ENCODE measurements at regions not wholly inside any gene's neighbourhood (a gene's known extent, or its start where the extent isn't known, plus 50 kb on each side); places are given as distances from the start of the nearest gene placed in this dataset.

DNA sequence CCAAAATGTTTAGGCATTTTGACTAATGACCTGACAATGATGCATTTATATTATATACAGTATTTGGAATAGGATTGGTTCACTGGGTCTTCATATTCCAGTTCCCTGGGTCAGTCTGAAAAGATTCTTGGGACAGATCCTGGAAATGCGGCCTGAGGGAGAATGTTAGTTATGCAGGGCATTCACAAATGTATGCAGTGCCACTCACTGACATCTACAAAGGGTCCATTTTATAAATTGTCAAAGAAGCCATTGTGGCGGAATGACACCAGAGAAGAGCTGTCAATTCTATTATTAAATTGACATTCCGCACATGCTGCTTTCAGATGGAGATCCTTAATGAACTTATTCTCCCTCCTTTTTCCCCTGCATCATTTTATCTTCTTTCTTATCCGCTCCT lies 176.6 kb downstream of the VGLL3 start:
- TF ChIP-seq, protein P1, sequence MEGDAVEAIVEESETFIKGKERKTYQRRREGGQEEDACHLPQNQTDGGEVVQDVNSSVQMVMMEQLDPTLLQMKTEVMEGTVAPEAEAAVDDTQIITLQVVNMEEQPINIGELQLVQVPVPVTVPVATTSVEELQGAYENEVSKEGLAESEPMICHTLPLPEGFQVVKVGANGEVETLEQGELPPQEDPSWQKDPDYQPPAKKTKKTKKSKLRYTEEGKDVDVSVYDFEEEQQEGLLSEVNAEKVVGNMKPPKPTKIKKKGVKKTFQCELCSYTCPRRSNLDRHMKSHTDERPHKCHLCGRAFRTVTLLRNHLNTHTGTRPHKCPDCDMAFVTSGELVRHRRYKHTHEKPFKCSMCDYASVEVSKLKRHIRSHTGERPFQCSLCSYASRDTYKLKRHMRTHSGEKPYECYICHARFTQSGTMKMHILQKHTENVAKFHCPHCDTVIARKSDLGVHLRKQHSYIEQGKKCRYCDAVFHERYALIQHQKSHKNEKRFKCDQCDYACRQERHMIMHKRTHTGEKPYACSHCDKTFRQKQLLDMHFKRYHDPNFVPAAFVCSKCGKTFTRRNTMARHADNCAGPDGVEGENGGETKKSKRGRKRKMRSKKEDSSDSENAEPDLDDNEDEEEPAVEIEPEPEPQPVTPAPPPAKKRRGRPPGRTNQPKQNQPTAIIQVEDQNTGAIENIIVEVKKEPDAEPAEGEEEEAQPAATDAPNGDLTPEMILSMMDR (IDR thresholded peaks at IDR 0.05; ENCODE audit: insufficient read depth, low read length), result no peak
- TF ChIP-seq, protein P2, sequence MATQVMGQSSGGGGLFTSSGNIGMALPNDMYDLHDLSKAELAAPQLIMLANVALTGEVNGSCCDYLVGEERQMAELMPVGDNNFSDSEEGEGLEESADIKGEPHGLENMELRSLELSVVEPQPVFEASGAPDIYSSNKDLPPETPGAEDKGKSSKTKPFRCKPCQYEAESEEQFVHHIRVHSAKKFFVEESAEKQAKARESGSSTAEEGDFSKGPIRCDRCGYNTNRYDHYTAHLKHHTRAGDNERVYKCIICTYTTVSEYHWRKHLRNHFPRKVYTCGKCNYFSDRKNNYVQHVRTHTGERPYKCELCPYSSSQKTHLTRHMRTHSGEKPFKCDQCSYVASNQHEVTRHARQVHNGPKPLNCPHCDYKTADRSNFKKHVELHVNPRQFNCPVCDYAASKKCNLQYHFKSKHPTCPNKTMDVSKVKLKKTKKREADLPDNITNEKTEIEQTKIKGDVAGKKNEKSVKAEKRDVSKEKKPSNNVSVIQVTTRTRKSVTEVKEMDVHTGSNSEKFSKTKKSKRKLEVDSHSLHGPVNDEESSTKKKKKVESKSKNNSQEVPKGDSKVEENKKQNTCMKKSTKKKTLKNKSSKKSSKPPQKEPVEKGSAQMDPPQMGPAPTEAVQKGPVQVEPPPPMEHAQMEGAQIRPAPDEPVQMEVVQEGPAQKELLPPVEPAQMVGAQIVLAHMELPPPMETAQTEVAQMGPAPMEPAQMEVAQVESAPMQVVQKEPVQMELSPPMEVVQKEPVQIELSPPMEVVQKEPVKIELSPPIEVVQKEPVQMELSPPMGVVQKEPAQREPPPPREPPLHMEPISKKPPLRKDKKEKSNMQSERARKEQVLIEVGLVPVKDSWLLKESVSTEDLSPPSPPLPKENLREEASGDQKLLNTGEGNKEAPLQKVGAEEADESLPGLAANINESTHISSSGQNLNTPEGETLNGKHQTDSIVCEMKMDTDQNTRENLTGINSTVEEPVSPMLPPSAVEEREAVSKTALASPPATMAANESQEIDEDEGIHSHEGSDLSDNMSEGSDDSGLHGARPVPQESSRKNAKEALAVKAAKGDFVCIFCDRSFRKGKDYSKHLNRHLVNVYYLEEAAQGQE (IDR thresholded peaks at IDR 0.05; ENCODE audit: insufficient replicate concordance, low read depth), result no peak
- no peak for TF ChIP-seq POLR2AphosphoS5 (IDR thresholded peaks at IDR 0.05; ENCODE audit: low read depth)
- no peak for TF ChIP-seq SPI1 (IDR thresholded peaks at IDR 0.05; ENCODE audit: borderline replicate concordance, low read depth)

Measured in HL-60 (cell line).